A673 (cell line): ENCODE measurements at regions not wholly inside any gene's neighbourhood (a gene's known extent, or its start where the extent isn't known, plus 50 kb on each side); places are given as distances from the start of the nearest gene placed in this dataset.
"Not testable (repeated sequence)": the region's sequence is repeated elsewhere in the genome, so short reads cannot be mapped to it uniquely, and the experiment has no call there.

Experiments
- BruUV-seq: library from RNA; stranded (reverse); fragments of 400-500 nt; replicated peaks from 2 replicates; lab custom pipeline; 2021; lab: Mats Ljungman, UMichigan
- CTCF ChIA-PET: fragments of 300-600 bp; sonication (Branson Sonifier 250); formaldehyde crosslinking; loops from one replicate; lab custom pipeline; 2022; ENCODE audit warnings: antibody characterized with exemption; lab: Charles Lee
- POLR2A ChIA-PET: fragments of 300-600 bp; sonication (Branson Sonifier 250); formaldehyde crosslinking; loops from one replicate; lab custom pipeline; 2022; ENCODE audit warnings: antibody characterized with exemption; ENCODE audit not compliant: low non-redundant PET; lab: Charles Lee
- DNase-seq: peaks from one replicate; pipeline ENCODE4 v3.0.0-alpha.2; 2015; ENCODE audit warnings: low spot score
- H3K27ac ChIP-seq: fragments of 200-600 bp; sonication (generic); 2 replicates; pipeline ENCODE4 v1.5.1; 2016; ENCODE audit warnings: mixed run types, low read depth, mild to moderate bottlenecking, mixed read lengths, antibody characterized with exemption, low read length; ENCODE audit not compliant: poor library complexity, severe bottlenecking
- H3K27me3 ChIP-seq: fragments of 200-600 bp; sonication (generic); replicated peaks from 2 replicates; pipeline ENCODE4 v1.6.1; 2017; ENCODE audit warnings: mixed run types, low read depth, mild to moderate bottlenecking, mixed read lengths, antibody characterized with exemption, low read length; ENCODE audit not compliant: insufficient read depth, poor library complexity
- H3K36me3 ChIP-seq: fragments of 200-600 bp; sonication (generic); 2 replicates; pipeline ENCODE4 v1.6.1; 2016; ENCODE audit warnings: mixed run types, mild to moderate bottlenecking, mixed read lengths, antibody characterized with exemption, low read length; ENCODE audit not compliant: insufficient read depth, poor library complexity, severe bottlenecking
- H3K4me1 ChIP-seq: fragments of 200-600 bp; sonication (generic); 2 replicates; pipeline ENCODE4 v1.6.1; 2017; ENCODE audit warnings: mixed run types, mild to moderate bottlenecking, mixed read lengths, antibody characterized with exemption, low read length; ENCODE audit not compliant: insufficient read depth, poor library complexity, severe bottlenecking
- H3K4me3 ChIP-seq: fragments of 200-600 bp; sonication (generic); 2 replicates; pipeline ENCODE4 v1.5.1; 2016; ENCODE audit warnings: low read depth, mixed run types, mild to moderate bottlenecking, mixed read lengths, low read length; ENCODE audit not compliant: poor library complexity, severe bottlenecking
- H3K9me3 ChIP-seq: fragments of 200-600 bp; sonication (generic); 2 replicates; pipeline ENCODE4 v1.6.1; 2016; ENCODE audit warnings: mixed run types, low read depth, mild to moderate bottlenecking, mixed read lengths, antibody characterized with exemption, low read length; ENCODE audit not compliant: poor library complexity, severe bottlenecking
- CTCF ChIP-seq: fragments of 300-800, 200-600 bp; sonication (generic); conservative IDR thresholded peaks from 2 replicates; pipeline ENCODE4 v1.5.1; 2017; ENCODE audit warnings: low read depth, mild to moderate bottlenecking, antibody characterized with exemption, low read length, moderate library complexity, mixed read lengths
- EZH2 ChIP-seq: fragments of 200-600 bp; sonication (generic); IDR thresholded peaks from 2 replicates; pipeline ENCODE4 v1.6.1; 2017; ENCODE audit warnings: borderline replicate concordance, low read depth, mild to moderate bottlenecking, mixed read lengths, antibody characterized with exemption, low read length; ENCODE audit not compliant: poor library complexity, severe bottlenecking
- intact Hi-C: fragments of 100-400 bp; cut with micrococcal nuclease; formaldehyde crosslinking; loops from one replicate; pipeline ENCODE4 v1.10.0; 2022; ENCODE audit not compliant: unreplicated experiment

GRCh38 chr21:24423546-24423945 lies 1183.7 kb downstream of the MRPL39 start:
- no peak for DNase-seq
- BruUV-seq = no TSS peak
- no peaks in the 10 kb centered on the region for H3K36me3 ChIP-seq
- intact Hi-C loops = no loop called here
- H3K27me3 ChIP-seq = no peaks in the 10 kb centered on the region
- POLR2A ChIA-PET = no interaction called here
- H3K4me3 ChIP-seq = no peak overlapping the region
- TF ChIP-seq EZH2 = no peak
- no peak for TF ChIP-seq CTCF
- no peak overlapping the region for H3K27ac ChIP-seq
- no peaks in the 10 kb centered on the region for H3K4me1 ChIP-seq
- CTCF ChIA-PET = no interaction called here
- H3K9me3 ChIP-seq = peaks cover 53% of the 10 kb centered on the region

- Histone ChIP-seq H3K27ac (no peak overlapping the region), H3K36me3 (no peaks in the 10 kb centered on the region), H3K4me3 (no peak overlapping the region), H3K4me1 (no peaks in the 10 kb centered on the region), H3K9me3 (peaks cover 61% of the 10 kb centered on the region), H3K27me3 (no peaks in the 10 kb centered on the region)
- no peak for DNase-seq
- TF ChIP-seq CTCF = no peak
- TF ChIP-seq EZH2 = no peak
- POLR2A ChIA-PET = no interaction called here
- BruUV-seq = no TSS peak
- intact Hi-C loops = no loop called here
- CTCF ChIA-PET = no interaction called here
These were observed 1186.6 kb downstream of the MRPL39 start for GRCh38 chr21:24420689-24421088.

- H3K4me3 ChIP-seq, H3K27ac ChIP-seq, H3K4me1 ChIP-seq, H3K36me3 ChIP-seq, CTCF ChIA-PET, H3K27me3 ChIP-seq, intact Hi-C loops, BruUV-seq, DNase-seq, POLR2A ChIA-PET: not testable (repeated sequence)
- H3K9me3 ChIP-seq = peaks cover 57% of the 10 kb centered on the region
These were observed 1187.6 kb downstream of the MRPL39 start for GRCh38 chr21:24419641-24420040.

GRCh38 chr21:24418671-24419070 lies 1188.6 kb downstream of the MRPL39 start:
- BruUV-seq = no TSS peak
- TF ChIP-seq EZH2 = no peak
- ChIA-PET CTCF (no interaction called here), POLR2A (no interaction called here)
- DNase-seq = no peak
- Histone ChIP-seq H3K4me3 (no peak overlapping the region), H3K9me3 (peaks cover 62% of the 10 kb centered on the region), H3K4me1 (no peaks in the 10 kb centered on the region), H3K36me3 (no peaks in the 10 kb centered on the region), H3K27ac (no peak overlapping the region), H3K27me3 (no peaks in the 10 kb centered on the region)
- intact Hi-C loops = no loop called here
